IPS-11a (cell line): ENCODE measurements at regions not wholly inside any gene's neighbourhood (a gene's known extent, or its start where the extent isn't known, plus 50 kb on each side); places are given as distances from the start of the nearest gene placed in this dataset.

Experiments
- H3K4me3 ChIP-seq: one replicate; pipeline ENCODE4 v1.5.1; 2013; ENCODE audit warnings: low read depth, low read length, control low read depth

DNA sequence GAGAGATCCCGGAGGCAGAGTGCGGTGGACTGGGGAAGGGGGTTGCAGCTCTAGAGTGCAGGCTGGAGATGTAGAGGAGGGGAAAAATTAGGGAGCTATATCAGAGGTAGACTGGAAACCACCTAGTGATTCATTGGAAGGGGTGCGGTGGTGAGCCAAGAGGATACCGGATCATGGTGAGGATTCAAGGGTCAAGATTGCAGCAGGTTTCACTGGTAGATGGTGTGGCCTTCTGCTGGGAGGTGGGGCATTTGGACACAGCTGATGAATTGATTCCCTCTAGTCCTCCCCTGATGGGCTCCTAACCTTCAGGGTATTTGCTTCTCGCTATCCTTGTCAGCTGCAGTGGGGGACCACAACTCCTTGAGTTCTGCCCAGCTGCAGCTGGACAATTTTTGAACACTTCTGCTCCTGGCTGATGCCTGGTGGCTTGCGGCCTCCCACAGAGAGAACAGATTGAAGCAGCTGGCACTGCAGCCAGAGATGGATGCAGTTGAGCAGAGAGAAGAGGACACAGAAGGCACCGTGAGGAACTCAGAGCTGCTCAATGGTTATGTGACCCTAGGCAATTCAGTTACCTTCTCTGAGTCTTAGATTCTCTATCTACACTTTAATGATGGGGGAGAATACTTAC lies 134.4 kb upstream of the ABCA1 start:
- H3K4me3 ChIP-seq = no peak overlapping the region

DNA sequence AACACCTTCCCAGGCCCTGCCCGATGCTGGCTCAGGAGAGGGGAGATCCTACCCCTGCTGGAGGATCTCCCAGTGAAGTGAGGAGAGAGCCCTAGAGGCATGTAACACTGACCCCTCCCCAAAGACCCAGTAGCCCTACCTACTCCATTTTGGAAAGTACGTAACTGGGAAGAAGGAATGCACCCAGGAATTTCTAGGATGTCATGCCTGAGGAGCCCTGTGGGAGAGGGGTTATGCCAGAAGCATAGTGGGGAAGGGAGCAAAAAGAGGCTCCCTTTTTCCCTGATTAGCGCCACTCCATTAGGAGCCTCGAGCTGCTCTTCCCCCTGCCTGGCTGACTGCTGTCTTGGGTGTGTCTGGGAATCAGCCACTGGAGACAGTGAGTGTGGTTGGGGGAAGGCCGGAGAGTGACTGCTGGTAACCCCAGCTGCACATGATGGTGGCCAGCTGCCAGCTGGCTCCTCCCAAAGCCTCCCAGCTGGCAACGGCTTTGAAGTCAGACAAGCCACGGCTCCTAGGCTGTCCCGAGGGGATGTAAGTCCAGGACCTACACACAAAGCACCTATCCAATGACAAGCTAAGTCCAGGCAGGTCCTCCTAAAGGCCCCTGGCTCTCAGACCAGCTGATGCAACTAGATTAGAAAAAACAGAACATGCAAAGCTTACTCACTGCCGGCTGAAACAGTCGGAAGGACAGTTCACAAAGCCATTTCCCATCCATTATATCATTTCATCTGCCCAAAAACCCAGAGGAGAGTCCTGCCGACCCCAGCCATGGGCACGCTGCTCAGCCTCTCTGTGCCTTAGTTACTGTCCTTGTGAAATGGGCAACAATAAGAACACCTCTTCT lies 136.5 kb upstream of the ABCA1 start:
- no peak overlapping the region for H3K4me3 ChIP-seq

DNA sequence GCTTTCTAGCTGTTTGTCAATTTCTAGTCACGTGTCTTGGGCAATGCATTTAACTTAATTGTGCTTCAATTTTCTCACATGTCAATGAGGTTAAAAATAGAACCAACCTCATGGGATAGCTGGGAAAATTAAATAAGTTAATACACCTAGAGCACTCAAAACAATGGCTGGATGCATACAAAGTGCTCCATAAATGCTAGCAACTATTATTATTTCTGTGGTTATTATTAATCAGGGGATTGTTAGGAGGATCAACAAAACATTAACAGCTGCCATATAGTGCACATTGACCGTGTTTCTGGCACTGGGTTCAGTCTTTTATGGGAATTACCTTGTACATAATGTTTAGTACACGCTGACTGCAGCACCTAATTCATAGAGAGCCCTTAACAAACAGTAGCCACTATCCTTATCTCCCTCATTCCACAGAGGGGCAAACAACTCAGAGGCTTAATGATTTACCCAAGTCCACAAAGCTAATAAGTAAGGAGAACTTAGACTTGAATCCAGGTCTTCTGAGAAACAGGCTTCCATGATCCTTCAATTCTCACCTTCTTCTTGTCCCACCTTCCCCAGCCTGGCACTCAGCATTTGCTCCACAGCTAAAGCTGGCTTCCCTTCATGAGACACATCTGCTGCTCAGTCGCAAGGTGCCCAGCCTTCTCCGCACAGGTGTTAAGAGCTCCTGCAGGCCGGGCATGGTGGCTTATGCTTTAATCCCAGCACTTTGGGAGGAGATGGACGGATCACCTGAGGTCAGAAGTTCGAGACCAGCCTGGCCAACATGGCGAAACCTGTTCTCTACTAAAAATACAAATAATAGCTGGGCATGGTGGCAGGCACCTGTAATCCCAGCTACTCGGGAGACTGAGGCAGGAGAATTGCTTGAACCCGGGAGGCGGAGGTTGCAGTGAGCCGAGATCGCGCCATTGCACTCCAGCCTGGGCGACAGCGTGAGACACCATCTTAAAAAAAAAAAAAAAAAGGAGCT lies 137.4 kb upstream of the ABCA1 start:
- H3K4me3 ChIP-seq = no peak overlapping the region

DNA sequence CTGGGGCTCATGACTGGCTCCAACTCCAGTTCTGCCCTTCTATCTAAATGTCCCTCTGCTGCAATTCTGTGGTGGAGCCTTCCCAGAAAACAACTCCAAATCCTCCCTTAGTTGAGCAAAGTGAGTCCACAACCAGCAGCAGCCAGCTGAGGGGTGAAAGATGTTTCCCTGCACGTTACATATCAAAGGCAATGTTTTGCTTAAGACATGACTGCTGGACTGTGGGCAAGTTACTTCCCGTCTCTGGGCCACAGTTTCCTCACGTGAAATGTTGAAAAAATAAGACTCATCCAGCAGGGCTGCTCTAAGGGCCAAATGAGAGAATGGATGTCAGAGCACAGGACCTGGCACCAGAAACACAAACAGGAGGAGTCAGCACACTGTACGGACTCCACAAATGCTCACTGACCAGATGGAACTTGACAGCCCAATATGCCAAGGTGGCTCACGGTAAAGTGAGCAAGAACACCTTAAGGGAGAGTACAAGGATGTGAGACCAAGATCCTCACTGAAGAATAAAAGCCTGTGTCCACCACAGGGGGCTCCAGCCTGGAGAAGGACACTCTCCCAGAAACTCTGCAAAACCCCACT lies 138.4 kb upstream of the ABCA1 start:
- H3K4me3 ChIP-seq = no peak overlapping the region

DNA sequence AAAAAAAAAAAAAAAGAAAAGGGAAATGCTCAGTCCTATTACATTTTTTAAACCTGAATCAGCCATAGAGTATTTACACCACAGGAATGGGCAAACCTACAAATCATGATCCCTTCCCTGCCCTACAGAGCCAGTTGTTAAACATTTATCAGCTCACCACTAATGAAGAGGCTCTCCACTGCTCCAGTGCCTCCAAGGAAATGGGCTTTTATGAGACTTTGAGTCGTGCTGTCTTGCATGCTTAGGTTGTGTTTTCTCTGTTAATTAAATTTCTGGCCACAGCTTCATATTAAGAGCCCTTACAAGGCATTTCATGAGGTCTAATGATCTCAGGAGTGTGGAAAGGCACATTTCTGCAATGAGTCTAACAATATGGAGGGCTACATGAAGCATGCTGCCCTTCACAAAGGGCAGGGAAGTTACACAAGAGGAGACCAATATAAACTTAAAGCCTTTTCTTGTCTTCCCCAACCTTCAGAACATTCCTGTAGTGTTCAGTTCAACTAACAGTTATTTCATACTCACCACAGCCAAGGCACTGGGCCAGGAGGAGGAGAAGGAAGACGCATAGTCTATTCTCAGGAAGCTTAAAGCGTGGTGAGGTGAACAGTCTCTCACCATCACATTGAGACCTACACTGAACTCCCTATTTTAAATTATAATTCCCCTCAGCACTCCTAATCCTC lies 140.1 kb upstream of the ABCA1 start:
- H3K4me3 ChIP-seq = no peak overlapping the region

DNA sequence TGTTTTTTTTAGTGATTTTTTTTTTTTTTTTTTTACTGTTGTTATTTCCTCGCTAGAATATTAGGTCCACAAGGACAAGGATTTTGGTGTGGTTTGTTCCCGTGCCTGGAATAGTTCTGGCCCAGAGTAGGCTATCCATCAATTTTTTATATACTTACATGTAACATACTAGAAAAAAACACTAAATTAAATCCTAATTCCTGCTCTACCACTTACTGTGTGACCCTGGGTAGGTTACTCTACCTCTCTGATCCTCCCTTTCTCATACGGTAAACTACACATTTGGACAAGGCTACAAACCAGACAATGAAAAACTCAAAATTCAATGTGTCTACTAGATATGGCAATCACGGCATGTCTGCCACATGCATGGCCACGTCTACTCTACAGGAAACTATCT lies 141.3 kb upstream of the ABCA1 start:
- H3K4me3 ChIP-seq = no peak overlapping the region

DNA sequence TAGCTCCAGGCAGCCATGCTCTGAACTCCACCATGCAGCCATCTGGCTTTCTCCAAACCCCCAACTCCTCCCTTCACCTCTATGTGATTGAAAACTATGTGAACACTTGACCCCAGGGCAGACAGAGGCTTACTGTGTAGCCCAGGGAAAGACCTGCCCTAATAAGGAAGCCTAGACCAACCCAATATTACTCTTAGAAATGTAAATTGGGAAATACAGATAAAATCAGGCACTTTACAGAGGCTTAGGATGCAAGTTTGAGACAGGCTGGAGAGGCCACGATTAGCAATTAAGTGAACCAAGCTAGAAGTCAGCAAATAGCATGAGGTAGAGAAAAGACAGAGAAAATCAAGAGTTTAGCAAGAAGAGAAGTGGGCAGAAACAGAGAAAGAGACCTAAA lies 141.7 kb upstream of the ABCA1 start:
- no peak overlapping the region for H3K4me3 ChIP-seq

DNA sequence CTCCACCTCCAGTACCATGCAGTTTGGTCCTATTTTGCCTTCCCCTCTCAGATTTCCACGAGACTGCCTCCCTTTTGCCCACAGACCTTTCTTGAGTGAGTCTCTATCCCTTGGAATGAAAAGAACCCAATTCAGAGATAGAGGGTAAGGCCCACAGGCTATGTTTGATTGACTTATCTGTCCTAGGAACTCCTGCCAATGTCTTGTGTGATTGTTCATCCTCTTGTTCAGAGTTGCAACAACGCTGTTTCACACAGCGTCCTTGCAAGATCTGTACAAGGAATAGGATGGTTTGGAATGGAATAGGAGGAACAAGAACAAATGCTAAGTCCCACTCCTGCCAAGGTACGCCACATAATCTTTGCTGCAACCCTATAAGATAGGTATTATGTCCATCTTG lies 142.2 kb upstream of the ABCA1 start:
- H3K4me3 ChIP-seq = no peak overlapping the region

DNA sequence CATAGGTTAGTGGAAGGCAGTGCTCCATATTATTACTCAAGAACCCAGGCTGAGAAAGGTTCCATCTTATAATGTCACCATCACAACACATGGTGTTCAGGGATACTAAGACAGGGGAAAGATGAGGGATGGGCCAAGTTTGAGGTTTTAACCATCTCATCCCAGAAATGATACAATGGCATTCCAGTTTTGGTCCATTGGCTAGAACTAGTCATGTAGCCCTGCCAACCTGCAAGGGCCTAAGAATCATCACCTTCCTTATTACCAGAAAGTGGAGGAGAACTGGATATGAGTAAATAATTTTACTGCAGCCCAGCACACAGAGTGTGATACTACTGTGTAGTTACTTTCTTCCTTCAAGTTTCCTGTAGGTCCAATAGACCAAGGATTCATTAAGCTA lies 144.5 kb upstream of the ABCA1 start:
- H3K4me3 ChIP-seq = no peak overlapping the region

DNA sequence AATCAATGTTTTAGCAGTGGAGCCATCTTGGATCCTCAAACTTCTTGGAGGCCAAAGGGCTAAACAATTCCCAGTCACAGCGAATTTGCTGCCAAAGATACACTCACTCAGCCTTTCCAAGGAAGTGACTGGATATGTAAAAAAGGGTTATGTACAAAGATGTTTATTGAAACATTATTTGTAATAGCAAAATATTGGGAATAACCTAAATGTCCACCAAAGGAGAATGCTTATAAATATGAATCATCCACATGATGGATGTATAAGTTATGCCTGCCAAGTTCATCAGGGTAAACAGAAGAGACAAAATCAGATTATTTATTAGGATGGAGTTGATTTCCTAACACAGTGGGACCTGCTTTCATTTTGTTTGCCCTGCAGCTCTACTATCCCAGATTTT lies 145.2 kb upstream of the ABCA1 start:
- H3K4me3 ChIP-seq = no peak overlapping the region

DNA sequence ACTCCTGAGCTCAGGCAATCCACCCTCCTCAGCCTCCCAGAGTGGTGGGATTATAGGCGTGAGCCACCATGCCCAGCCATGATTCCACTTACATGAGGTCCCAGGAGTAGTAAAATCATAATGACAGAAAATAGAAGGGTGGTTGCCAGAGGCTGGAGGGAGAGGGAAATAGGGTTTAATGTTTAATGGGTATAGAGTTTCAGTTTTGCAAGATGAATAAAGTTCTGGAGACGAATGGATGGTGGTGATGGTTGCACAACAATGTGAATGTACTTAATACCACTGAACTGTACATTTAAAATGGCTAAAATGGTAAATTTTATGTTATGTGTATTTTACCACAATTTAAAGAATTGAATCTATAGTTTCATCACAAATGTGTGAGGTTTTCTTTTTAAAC lies 146.5 kb upstream of the ABCA1 start:
- H3K4me3 ChIP-seq = no peak overlapping the region

DNA sequence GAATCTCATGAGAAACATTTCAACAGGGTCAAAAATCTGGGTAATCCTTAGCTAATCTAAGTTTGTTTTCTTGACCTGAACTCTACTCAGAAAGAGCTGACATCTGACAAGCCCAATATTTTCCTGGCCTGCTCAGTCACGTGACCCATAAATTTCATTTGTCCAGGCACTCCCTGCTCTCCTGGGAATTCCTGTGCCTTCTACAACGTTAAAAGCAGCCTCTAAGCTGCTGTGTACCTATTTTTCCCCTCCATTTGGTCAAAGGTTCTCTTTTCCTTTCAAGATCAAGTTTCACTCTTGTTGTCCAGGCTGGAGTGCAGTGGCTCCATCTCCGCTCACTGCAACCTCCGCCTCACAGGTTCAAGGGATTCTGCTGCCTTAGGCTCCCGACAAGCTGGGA lies 148.8 kb upstream of the ABCA1 start:
- no peak overlapping the region for H3K4me3 ChIP-seq

DNA sequence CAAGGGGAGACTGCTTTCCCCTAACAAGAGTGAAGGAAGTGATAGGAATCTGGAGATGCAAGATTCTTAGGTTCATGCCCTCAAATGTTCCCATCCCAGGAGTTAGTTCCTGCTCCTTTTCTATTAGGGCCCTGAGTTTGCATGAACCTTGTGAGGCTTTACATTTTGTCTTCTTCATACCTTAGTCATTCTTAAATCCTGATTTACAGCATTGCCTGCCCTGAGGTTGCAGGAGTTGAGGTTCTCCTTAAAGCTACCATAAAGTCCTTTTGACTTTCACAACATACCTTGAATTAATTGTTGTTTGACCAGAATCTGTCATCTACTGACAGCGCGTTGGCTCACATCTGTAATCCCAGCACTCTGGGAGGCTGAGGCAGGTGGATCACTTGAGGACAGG lies 151.5 kb upstream of the ABCA1 start:
- H3K4me3 ChIP-seq = no peak overlapping the region

DNA sequence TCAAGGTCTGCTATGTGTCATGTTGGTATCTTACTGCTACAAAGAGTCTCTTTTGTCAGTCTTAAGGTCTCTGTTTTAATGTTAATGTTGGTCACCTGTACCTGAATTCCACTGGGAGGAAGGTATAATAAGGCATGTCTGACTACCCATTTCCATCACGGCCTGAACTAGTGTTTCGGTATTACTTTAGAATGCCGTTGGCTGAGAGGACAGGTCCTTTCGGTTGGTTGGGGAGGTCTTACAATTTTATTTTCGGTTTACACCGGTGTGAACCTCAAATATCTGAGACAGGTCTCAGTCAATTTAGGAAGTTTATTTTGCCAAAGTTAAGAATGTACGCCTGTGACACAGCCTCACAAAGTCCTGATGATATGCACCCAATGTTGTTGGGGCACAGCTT lies 154.9 kb upstream of the ABCA1 start:
- no peak overlapping the region for H3K4me3 ChIP-seq

DNA sequence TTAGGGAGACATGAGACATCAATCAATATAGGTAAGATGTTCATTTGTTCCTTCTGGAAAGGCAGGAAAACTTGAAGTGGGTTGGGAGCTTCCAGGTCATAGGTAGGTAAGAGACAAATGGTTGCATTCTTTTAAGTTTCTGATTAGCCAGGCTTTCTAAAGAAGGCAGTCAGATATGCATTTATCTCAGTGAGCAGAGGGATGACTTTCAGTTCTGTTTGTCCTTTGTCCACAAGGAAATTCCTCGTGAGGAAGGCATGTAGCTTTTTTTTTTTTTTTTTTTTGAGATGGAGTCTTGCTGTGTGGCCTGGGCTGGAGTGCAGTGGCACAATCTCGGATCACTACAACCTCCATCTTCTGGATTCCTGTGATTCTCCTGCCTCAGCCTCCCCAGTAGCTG lies 155.3 kb upstream of the ABCA1 start:
- no peak overlapping the region for H3K4me3 ChIP-seq

DNA sequence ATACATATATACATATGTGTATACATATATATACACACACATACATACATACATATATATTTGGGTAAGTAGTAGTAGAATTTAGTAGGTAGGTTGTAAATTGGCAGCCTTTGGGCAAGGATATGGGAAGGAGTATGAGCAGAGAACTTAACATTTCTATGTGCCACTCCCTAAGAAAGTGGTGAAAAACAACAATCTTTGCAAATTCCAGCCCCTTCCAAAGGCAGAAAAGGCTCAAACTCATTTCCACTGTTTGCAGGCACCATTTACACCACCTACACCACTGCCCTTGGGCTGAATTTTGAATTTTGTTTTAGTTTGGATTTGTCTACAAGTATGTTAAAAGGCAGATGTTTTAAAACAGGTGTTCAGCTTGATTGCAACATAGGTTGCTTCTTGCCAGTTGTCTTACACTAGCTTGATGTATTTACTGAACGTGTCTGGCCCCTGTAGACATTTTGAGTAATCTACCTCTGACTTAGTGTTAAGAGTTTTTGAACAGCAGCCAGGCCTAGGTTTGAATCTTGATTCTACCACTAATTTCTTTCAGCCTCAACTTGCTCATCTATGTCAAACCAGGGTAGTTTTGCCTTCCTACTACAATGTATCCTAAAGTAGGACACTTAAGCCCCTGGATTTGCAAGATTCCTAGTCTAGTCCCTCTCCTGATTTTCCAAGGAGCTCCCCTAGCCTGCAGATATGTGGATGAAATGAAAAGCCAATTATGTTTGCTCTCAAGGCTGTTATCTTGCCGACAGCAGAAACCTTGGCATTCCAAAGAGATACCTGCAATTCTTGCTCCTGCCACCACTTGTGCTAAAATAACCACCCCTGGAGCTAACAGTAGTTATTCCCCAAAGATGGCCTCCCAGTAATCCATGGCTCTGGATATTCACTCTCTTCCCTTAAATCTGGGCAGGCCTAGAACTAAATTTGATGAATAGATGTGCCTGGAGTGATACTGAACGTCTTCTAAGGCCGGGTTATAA lies 156.2 kb upstream of the SLC44A1 start:
- no peak overlapping the region for H3K4me3 ChIP-seq

DNA sequence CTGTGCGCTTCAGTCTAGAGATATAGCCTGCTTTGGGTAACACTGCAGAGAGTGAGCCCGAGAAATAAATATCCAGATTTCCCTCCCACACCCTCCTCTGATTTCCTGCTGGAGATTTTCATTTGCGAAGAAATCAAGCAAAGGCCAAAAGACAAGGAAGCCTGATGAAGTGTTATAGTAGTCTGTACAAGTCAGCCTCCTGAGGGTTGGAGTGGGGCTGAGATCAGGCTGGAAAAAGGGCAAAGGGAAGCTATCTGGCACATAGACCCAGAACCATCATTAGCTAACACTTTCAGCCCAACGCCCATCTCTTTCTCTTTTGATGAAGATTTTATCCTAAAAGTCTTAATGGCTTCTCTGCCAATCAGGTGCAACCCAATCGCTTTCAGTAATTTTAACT lies 154.6 kb upstream of the SLC44A1 start:
- H3K4me3 ChIP-seq = no peak overlapping the region

DNA sequence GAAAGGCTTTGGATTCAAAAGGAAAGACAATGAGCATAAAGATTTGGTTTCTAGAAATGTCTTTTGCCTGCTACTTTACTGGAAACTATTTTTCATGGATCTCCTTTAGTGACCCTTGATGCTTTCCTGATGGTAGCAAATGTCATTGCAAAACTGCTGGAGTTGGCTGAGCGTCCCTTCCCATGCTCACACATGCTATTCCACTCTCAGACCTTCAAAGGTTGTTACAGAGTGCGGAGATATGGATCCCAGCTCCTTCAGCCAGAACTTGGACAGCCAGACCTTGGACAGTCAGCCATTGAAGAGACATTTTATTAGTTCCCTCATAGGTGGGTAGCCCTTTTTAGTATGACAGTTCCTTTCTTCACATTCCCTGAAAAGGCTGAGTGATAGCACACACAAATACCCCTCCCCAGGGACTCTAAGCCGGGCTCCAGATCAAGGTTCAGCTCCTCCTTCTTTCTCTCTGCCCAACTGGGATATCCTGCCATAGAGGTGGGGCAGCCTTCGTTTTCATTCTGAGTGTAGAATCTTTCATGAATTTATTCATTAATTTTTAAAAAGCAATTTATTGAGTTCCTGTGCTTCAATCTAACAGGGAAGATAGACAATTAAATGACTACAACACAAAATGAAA lies 153.3 kb upstream of the SLC44A1 start:
- H3K4me3 ChIP-seq = no peak overlapping the region

DNA sequence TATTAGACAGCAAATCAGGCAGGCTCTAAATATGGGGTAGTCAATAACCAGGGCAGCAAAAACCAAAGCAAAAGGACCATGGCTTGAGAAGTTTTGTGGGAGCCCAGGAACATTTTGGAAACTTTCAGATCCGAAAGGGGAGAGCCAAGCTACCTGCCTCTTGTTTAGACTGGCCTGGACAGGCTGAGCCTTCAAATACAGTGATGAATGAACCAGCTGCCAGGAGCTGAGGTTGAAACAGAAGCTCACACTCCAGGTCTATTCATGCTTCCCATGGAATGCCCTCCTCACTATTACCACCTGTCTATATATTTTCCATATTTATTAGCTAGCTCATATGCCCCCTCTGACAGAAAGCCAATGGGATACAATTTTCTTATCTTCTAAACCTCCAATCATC lies 150.8 kb upstream of the SLC44A1 start:
- no peak overlapping the region for H3K4me3 ChIP-seq
